Stimulated activated effector memory CD8-positive, alpha-beta T cell treated with anti-CD3 and anti-CD28 coated beads, Interleukin-12 subunit alpha, Interleukin-12 subunit beta, amount 100 ng/mL, for 72 hours (primary cell): ENCODE measurements at regions not wholly inside any gene's neighbourhood (a gene's known extent, or its start where the extent isn't known, plus 50 kb on each side); places are given as distances from the start of the nearest gene placed in this dataset.
"Not testable (repeated sequence)": the region's sequence is repeated elsewhere in the genome, so short reads cannot be mapped to it uniquely, and the experiment has no call there.

Experiments
- ATAC-seq: fragments of 150-1000 bp; cut with Tn5 transposase; 2 replicates; pipeline ENCODE4 v1.10.0; 2021
- DNase-seq, 2 donors: peaks; one replicate each; pipeline ENCODE4 v3.0.0; 2021 to 2022; ENCODE audit warnings: low spot score in 2 of 2
- H3K27ac Mint-ChIP-seq: one replicate; pipeline ENCODE4 v1.8.0; 2022; ENCODE audit warnings: mild to moderate bottlenecking, mixed read lengths
- H3K36me3 Mint-ChIP-seq: one replicate; pipeline ENCODE4 v1.8.0; 2022; ENCODE audit warnings: mild to moderate bottlenecking, mixed read lengths
- H3K4me1 Mint-ChIP-seq: one replicate; pipeline ENCODE4 v1.8.0; 2022; ENCODE audit warnings: mixed read lengths
- H3K4me3 Mint-ChIP-seq: one replicate; pipeline ENCODE4 v1.8.0; 2022; ENCODE audit warnings: mild to moderate bottlenecking, mixed read lengths
- H3K9me3 Mint-ChIP-seq: one replicate; pipeline ENCODE4 v1.8.0; 2022; ENCODE audit warnings: mixed read lengths

DNA sequence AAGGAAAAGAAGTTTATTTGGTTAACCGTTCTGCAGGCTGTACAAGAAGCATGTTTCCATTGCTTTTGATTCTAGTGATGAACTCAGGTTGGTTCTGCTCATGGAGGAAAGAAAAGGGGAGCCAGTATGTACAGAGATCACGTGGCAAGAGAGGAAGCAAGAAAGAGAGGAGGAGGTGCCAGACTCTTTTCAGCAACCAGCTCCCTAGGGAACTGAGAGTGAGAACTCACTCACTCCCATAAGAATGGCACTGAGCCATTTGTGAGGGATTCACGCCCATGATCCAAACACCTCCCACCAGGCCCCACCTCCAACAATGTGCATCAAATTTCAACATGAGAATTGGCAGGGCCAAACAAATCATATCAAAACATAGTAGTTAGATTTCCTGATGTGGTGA, 649.1 kb downstream of the EPM2A start:
- DNase-seq (no peak), ATAC-seq (no peak)
- no peak overlapping the region for H3K27ac Mint-ChIP-seq
- H3K4me1 Mint-ChIP-seq, result no peaks in the 10 kb centered on the region
- H3K9me3 Mint-ChIP-seq, result no peaks in the 10 kb centered on the region
- no peaks in the 10 kb centered on the region for H3K36me3 Mint-ChIP-seq
- no peak overlapping the region for H3K4me3 Mint-ChIP-seq

DNA sequence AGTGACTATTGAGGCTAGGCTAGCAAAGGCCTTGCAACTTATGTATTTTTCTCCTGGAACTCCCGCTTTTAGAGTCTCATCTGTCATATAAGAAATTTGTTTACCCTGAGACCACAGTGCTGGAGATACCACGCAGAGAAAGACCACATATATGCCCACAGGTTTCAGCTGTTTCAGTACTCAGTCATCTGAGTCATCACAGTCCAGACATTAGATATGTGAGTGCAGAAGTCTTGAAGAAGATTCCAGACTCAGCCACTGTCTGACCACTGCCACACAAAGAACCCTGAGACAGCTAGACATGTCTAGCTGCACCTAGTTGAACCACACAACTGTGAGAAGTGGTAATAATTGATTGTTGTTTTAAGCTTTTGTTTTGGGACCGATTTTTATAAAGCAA, 648.3 kb downstream of the EPM2A start:
- DNase-seq (no peak), ATAC-seq (peak; percentile 84)
- Mint-ChIP-seq H3K4me3 (no peak overlapping the region), H3K36me3 (no peaks in the 10 kb centered on the region), H3K4me1 (no peaks in the 10 kb centered on the region), H3K27ac (no peak overlapping the region), H3K9me3 (no peaks in the 10 kb centered on the region)

DNA sequence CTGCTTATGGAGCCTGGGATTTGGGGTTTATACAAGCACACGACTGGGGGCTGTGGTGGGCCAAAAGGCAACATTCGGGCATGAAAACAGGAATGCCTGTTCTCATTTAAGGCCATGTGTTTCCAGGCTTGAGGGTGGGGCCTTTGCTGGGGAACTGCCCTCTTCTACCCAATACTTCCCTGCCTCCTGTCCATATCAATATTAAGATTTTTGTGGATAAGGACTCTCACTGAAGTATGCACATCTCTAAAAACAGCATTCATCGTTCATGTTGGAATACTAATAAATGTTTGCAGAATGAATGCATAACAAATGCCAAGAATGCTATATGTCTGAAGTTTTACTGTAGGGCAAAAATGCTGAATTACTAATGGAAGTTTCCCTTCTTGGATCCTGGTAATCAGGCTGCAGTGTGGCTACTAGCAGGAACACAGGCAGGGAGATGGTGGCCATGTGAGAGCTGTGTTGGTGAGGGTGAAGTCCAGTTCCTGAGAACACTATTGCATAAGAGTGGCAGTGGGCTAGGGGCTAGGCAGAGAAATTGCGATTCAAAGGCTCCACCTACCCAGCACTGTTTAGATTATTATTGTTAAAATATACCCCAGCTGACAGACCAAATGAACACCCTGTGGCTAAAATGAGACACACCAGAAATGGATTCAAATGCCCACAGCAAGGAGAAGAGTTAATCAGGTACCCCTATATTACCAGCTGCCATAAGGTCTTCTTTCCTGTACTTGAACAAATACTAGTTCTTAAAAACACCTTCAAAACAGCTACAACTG, 644.3 kb downstream of the EPM2A start:
- Mint-ChIP-seq H3K4me3 (no peak overlapping the region), H3K9me3 (no peaks in the 10 kb centered on the region), H3K4me1 (no peaks in the 10 kb centered on the region), H3K36me3 (no peaks in the 10 kb centered on the region), H3K27ac (no peak overlapping the region)
- ATAC-seq (no peak), DNase-seq (no peak)

DNA sequence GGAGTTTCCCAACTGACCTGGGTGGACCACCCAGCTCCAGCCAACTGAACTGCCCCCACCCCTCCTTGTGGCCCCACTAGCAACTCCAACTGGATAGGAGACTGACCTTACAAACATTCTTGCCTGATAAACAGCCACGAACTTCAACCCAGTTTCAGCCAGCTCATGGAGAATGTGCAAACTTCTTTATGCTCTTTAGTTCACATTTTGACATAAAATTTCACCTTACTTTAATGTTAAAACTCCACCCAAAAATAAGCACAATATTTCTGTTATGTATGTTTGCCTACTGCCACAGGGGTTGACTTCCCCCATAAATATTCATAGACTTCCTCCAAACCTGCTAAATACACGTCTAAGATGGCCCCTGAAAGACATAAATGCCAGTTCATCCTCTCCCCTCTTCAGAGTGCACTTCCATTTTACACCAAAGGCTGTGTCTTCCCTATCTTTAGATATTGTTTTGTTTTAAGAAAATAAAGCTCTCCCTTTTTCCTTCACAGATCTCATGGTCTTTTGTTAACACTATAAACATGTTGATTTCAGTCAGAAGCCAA, 643.7 kb downstream of the EPM2A start:
- no peaks in the 10 kb centered on the region for H3K9me3 Mint-ChIP-seq
- ATAC-seq (no peak), DNase-seq (no peak)
- H3K4me1 Mint-ChIP-seq, result no peaks in the 10 kb centered on the region
- no peak overlapping the region for H3K27ac Mint-ChIP-seq
- no peak overlapping the region for H3K4me3 Mint-ChIP-seq
- H3K36me3 Mint-ChIP-seq, result no peaks in the 10 kb centered on the region

DNA sequence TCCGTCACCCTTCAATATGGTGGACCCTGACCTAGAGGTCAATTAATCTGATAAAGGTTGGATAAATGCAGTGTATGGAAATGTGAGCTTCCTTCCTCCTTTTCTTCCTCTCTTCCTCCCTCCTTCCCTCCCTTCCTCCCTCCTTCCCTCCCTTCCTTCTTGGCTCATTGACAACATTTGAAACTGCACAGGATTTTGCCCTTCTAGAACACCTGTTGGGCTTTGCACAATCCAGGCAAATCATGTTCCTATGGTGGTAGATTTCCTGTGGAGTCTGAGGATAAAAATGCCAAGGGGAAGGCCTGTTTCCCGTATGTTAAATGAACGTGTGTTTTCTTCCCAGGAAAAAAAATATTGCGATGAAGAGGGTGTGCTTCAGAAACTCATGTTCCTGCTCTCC, 642.8 kb downstream of the EPM2A start:
- Mint-ChIP-seq H3K36me3 (no peaks in the 10 kb centered on the region), H3K4me3 (no peak overlapping the region), H3K9me3 (peaks cover under 1% of the 10 kb centered on the region), H3K4me1 (no peaks in the 10 kb centered on the region), H3K27ac (no peak overlapping the region)
- ATAC-seq, result no peak
- DNase-seq, result no peak

DNA sequence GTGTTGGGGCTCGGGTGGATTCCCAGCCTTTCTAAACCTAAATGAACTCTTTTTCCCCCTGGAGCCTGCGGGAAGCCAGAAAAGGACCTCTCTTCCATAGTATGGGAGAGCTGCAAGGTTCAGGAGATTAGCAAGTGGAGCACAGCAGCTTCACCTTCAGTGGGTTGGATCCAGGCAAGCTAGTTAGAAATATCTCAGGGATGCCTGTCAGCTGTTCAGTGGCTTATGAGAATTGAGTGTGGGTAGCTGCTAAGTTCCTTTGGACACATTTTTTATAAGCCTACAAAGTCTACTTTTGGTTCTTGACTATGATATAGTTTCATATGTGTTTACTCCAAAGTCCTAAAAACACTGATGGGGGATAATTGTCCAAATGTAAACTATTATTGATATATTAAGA, 642.1 kb downstream of the EPM2A start:
- peaks cover 5% of the 10 kb centered on the region for H3K9me3 Mint-ChIP-seq

DNA sequence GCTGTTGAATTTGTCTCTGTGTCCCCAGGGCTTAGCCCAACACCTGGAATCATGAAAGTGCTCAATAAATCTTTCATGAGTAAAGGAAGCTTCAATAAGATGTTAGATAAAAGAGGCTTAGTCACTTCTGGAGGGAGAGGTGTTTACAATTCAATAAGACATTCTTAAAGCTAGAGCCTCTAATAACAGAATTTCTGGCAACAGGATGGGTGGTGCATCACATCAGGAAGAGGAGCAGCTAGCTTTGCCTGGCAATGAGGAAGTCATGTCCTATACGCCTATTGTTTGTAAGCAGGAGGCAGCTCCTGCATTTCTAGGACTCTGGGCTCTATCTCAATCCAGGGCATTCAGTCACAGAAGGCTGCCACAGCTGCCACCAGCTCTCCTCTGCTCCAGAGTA, 638.5 kb downstream of the EPM2A start:
- H3K4me1 Mint-ChIP-seq, result no peaks in the 10 kb centered on the region
- no peak overlapping the region for H3K27ac Mint-ChIP-seq
- H3K9me3 Mint-ChIP-seq, result peaks cover 11% of the 10 kb centered on the region
- ATAC-seq (no peak), DNase-seq (no peak)
- H3K4me3 Mint-ChIP-seq, result no peak overlapping the region
- H3K36me3 Mint-ChIP-seq, result no peaks in the 10 kb centered on the region

More for the DNA sequence above, 642.1 kb downstream of the EPM2A start:
- H3K36me3 Mint-ChIP-seq, result no peaks in the 10 kb centered on the region
- ATAC-seq (no peak), DNase-seq (no peak)
- H3K4me3 Mint-ChIP-seq, result no peak overlapping the region
- H3K27ac Mint-ChIP-seq, result no peak overlapping the region
- H3K4me1 Mint-ChIP-seq, result no peaks in the 10 kb centered on the region

DNA sequence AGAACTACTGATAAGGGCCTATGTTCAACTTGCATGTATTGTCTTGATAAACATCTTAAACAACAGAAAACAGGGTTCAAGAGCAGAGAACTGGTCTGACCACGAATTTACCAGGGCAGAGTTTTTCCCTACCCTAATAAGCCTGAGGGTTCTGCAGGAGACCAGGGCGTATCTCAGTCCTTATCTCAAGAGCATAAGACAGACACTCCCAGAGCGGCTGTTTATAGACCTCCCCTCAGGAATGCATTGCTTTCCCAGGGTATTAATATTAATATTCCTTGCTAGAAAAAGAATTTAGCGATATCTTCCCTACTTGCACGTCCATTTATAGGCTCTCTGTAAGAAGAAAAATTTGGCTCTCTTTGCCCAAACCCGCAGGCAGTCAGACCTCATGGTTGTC, 637.2 kb downstream of the EPM2A start:
- H3K4me1 Mint-ChIP-seq, H3K4me3 Mint-ChIP-seq, H3K36me3 Mint-ChIP-seq, ATAC-seq, DNase-seq, H3K27ac Mint-ChIP-seq: not testable (repeated sequence)
- H3K9me3 Mint-ChIP-seq, result peaks cover 11% of the 10 kb centered on the region

DNA sequence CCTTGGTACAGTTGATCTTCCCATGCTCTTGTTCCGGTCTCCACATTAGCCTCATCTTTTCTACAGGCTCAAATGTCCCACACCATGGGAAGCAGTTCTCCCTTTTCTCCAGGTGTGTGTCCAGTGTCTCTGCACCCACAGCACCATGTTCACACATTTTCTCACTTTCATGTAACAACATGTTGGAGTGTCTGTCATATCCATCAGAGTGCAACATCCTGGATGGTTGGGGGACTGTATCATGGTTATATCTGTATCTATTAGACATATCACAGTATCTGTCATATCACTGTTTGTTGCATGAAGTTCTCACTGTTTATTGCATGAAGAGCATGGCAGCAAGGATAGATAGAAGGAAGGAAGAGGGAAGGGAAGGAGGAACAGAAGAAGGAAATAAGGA, 635.6 kb downstream of the EPM2A start:
- H3K4me3 Mint-ChIP-seq, result no peak overlapping the region
- H3K36me3 Mint-ChIP-seq, result no peaks in the 10 kb centered on the region
- DNase-seq (no peak), ATAC-seq (no peak)
- no peak overlapping the region for H3K27ac Mint-ChIP-seq
- peaks cover 11% of the 10 kb centered on the region for H3K9me3 Mint-ChIP-seq
- H3K4me1 Mint-ChIP-seq, result no peaks in the 10 kb centered on the region

DNA sequence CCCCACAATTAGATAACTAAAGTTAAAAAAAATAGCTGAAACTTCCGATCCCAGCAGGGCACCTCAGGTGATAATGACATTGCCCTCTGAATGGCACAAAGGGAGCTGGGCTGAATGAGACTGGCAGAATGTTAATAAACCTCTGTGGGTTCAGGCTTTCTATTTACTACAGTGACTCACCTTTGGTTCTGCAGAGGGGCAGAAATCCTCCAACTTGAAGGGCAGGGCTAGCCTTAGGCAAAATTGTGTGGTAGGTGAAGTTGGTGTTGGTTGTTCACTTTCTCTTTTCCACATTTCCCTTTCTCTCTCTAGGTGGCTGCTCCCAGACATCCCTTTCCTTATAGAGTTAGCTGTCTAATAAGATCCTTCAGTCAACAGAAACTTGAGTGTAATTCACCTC, 625.2 kb downstream of the EPM2A start:
- Mint-ChIP-seq H3K27ac (no peak overlapping the region), H3K4me3 (no peak overlapping the region), H3K9me3 (no peaks in the 10 kb centered on the region), H3K36me3 (no peaks in the 10 kb centered on the region), H3K4me1 (no peaks in the 10 kb centered on the region)
- DNase-seq (no peak), ATAC-seq (no peak)

DNA sequence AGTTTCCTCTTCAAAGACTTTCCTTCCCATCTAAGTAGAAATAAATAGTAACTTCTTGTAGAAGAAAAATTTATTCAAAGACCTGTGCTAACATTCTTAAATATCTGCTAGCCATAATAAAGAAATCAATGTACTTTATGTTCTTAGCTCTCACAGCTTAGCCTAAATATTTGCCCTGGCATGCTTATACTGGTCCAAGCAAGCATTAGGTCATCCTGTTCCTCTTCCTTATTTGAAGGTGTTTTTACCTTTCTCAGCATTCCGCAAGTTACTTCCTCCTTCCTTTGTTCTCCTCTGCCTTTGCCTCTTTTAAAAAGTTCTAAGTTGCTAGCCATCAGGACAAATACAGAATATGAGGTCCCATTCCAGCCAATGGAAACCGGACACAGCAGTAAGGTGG, 623.9 kb downstream of the EPM2A start:
- H3K27ac Mint-ChIP-seq, H3K9me3 Mint-ChIP-seq, DNase-seq, H3K36me3 Mint-ChIP-seq, H3K4me1 Mint-ChIP-seq, ATAC-seq, H3K4me3 Mint-ChIP-seq: not testable (repeated sequence)

DNA sequence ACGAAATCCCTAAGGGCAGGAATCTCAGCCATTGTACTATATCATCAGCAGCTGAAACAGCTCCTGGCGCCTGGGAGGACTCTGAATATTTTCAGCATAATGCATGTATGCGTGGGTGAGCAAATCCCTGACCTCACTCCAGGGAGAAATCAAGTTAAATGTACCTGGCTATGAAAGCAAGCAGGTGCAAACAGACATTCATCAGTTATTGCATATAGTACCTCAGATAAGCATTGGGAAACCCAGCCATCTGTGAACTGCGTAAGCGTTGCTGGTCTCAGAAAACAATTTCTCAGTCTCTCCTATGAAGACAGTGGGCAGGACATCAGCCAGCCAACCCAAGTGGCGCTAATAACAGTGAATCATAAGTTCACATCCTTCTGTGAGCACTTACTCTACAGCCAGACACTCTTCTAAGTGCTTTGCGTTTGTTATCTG, 622.6 kb downstream of the EPM2A start:
- no peaks in the 10 kb centered on the region for H3K36me3 Mint-ChIP-seq
- H3K4me1 Mint-ChIP-seq, result no peaks in the 10 kb centered on the region
- H3K4me3 Mint-ChIP-seq, result no peak overlapping the region
- no peaks in the 10 kb centered on the region for H3K9me3 Mint-ChIP-seq
- no peak for ATAC-seq
- no peak overlapping the region for H3K27ac Mint-ChIP-seq
- no peak for DNase-seq

DNA sequence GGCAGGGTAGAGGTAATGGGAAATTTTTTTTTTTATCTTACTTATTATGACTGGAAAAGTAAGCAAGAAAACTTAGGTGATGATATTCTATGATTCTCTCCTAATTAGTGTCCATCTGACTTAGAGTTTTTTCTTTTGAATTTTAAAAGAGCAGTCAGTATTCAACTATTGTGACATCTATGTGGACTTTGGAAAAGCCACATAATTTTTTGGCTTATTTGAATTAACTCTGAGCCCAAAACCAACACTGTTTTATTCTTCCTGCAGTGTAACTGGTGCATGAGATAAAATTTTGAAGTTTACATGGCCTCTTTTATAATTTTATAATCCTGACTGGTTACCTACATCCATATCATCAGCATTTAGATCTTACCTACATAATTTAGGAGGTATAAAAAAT, 619.7 kb downstream of the EPM2A start:
- DNase-seq (no peak), ATAC-seq (no peak)
- Mint-ChIP-seq H3K27ac (no peak overlapping the region), H3K36me3 (no peaks in the 10 kb centered on the region), H3K4me1 (no peaks in the 10 kb centered on the region), H3K4me3 (no peak overlapping the region), H3K9me3 (no peaks in the 10 kb centered on the region)

DNA sequence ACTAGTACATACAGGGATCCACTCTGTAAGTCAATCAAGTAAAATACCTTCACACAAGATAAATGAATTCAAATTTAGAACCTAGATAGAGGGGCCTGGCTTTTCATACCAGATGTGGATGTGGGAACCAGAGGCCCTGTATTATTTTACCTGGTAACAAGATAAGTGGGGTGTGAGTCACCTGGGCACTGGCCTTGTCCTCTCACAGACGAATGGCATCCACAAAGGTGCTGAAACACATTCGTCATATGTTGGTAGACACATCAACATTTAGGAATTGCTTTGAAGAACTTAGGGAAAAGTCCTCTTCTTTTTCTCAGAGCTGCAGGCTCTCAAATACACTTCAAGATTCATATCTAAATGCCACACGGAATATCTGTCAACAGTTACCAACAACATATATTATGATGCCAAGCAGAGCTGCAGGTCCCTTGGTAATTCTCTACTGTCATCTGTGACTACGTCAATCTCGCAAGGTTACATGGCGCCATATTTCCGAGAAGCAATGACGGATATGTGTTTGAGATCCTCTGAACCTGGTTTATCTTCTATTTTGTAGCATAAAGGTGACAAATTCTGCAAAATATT, 618.6 kb downstream of the EPM2A start:
- no peaks in the 10 kb centered on the region for H3K4me1 Mint-ChIP-seq
- no peak overlapping the region for H3K4me3 Mint-ChIP-seq
- H3K9me3 Mint-ChIP-seq, result no peaks in the 10 kb centered on the region
- DNase-seq (no peak), ATAC-seq (no peak)
- no peak overlapping the region for H3K27ac Mint-ChIP-seq
- no peaks in the 10 kb centered on the region for H3K36me3 Mint-ChIP-seq

DNA sequence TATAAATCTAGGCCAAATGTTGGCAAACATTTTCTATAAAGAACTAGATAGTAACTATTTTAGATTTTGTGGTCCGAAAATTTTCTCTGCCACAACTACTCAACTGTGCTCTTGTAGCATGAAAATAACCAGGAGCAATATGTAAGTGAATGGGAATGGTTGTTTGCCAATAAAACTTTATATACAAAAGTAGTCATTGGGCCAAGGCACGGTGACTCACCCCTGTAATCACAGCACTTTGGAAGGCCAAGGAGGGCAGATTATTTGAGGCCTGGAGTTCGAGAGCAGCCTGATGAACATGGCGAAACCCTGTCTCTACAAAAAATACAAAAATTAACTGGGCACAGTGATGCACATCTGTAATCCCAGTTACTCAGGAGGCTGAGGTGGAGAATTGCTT, 617.1 kb downstream of the EPM2A start:
- Mint-ChIP-seq H3K27ac (no peak overlapping the region), H3K4me1 (no peaks in the 10 kb centered on the region), H3K4me3 (no peak overlapping the region), H3K9me3 (peaks cover 3% of the 10 kb centered on the region), H3K36me3 (no peaks in the 10 kb centered on the region)
- DNase-seq (no peak), ATAC-seq (no peak)

DNA sequence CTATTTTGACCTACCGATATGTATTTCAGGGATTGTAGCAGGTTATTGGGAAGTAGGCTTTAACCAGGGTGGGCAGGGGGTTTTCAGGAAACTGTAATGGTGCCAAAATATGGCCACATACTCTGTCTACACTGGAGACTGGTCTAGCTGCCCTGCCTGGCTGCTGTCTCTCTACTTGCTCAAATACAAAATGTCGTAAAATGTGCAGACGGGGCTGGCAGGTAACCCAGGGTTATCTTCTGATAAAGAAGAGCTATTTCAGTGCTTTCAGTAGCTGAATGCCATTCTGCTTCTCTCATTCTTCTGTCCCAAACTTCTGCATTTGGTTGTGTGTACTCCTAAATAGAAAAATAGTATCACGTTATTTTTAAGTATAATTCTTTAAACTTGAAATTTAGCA, 616.2 kb downstream of the EPM2A start:
- H3K4me1 Mint-ChIP-seq, result no peaks in the 10 kb centered on the region
- H3K9me3 Mint-ChIP-seq, result peaks cover 3% of the 10 kb centered on the region
- no peak overlapping the region for H3K4me3 Mint-ChIP-seq
- no peak overlapping the region for H3K27ac Mint-ChIP-seq
- no peaks in the 10 kb centered on the region for H3K36me3 Mint-ChIP-seq
- no peak for DNase-seq
- no peak for ATAC-seq
